HG03354 (cell line): ENCODE measurements at regions not wholly inside any gene's neighbourhood (a gene's known extent, or its start where the extent isn't known, plus 50 kb on each side); places are given as distances from the start of the nearest gene placed in this dataset.

Experiments
- ATAC-seq: cut with Tn5 transposase; IDR thresholded peaks from one replicate; pipeline ENCODE4 v1.9.1; 2021; ENCODE audit warnings: mild to moderate bottlenecking; ENCODE audit not compliant: unreplicated experiment, poor library complexity, severe bottlenecking

- ATAC-seq, result no peak
Observed at GRCh38 chr2:79368116-79368630, 144.7 kb upstream of the CTNNA2 start.

GRCh38 chr2:79359419-79359818 is 153.4 kb upstream of the CTNNA2 start:
- ATAC-seq, result no peak

GRCh38 chr2:79355569-79355968 is 157.3 kb upstream of the CTNNA2 start:
- no peak for ATAC-seq

- ATAC-seq, result no peak
Observed at GRCh38 chr2:79327460-79327859, 167.9 kb upstream of the REG3A start.

GRCh38 chr2:79320871-79321270 is 161.3 kb upstream of the REG3A start:
- ATAC-seq, result no peak

- no peak for ATAC-seq
Observed at GRCh38 chr2:79294994-79295393, 135.4 kb upstream of the REG3A start.

GRCh38 chr2:79292958-79293315 is 133.4 kb upstream of the REG3A start:
- ATAC-seq, result no peak

GRCh38 chr2:79292239-79292957 is 132.8 kb upstream of the REG3A start:
- no peak for ATAC-seq

GRCh38 chr2:79275863-79276262 is 116.3 kb upstream of the REG3A start:
- no peak for ATAC-seq

- no peak for ATAC-seq
Observed at GRCh38 chr2:79275197-79275596, 115.6 kb upstream of the REG3A start.

- no peak for ATAC-seq
Observed at GRCh38 chr2:79272616-79273015, 113.1 kb upstream of the REG3A start.

- ATAC-seq, result no peak
Observed at GRCh38 chr2:79271456-79271855, 111.9 kb upstream of the REG3A start.

GRCh38 chr2:79260848-79261247 is 101.3 kb upstream of the REG3A start:
- ATAC-seq, result no peak

- no peak for ATAC-seq
Observed at GRCh38 chr2:79259959-79260358, 100.4 kb upstream of the REG3A start.

GRCh38 chr2:79259296-79259695 is 99.7 kb upstream of the REG3A start:
- no peak for ATAC-seq

GRCh38 chr2:79253243-79253774 is 93.8 kb upstream of the REG3A start:
- no peak for ATAC-seq

- ATAC-seq, result no peak
Observed at GRCh38 chr2:79250656-79251055, 91.1 kb upstream of the REG3A start.

- no peak for ATAC-seq
Observed at GRCh38 chr2:79248776-79249175, 89.2 kb upstream of the REG3A start.

GRCh38 chr2:79235135-79235534 is 75.6 kb upstream of the REG3A start:
- ATAC-seq, result no peak

GRCh38 chr2:79223539-79223938 is 64.0 kb upstream of the REG3A start:
- no peak for ATAC-seq

GRCh38 chr2:79219383-79219988 is 59.9 kb upstream of the REG3A start:
- ATAC-seq, result peak; percentile 92
